Stimulated activated naive B cell treated with anti-CD40 and anti-IgM and Interleukin-4, amounts not matched to agents 10 μg/mL and 1 μg/mL and 100 μg/mL, for 72 hours (primary cell): ENCODE measurements at regions not wholly inside any gene's neighbourhood (a gene's known extent, or its start where the extent isn't known, plus 50 kb on each side); places are given as distances from the start of the nearest gene placed in this dataset.
A peak's percentile ranks its signal among the peaks of the same experiment; 100 is the strongest.
"Not testable (repeated sequence)": the region's sequence is repeated elsewhere in the genome, so short reads cannot be mapped to it uniquely, and the experiment has no call there.

Experiments
- ATAC-seq, 2 donors: fragments of 150-1000 bp; cut with Tn5 transposase; replicated peaks; 2 replicates each; pipeline ENCODE4 v1.10.0; 2021; ENCODE audit warnings: moderate library complexity in 1 of 2
- DNase-seq: peaks from one replicate; pipeline ENCODE4 v3.0.0; 2021
- H3K27ac Mint-ChIP-seq: one replicate; pipeline ENCODE4 v1.8.0; 2022; ENCODE audit warnings: mild to moderate bottlenecking, mixed read lengths
- H3K27me3 Mint-ChIP-seq, 2 donors: one replicate each; pipeline ENCODE4 v1.8.0; 2022; ENCODE audit warnings: mixed read lengths in 2 of 2
- H3K36me3 Mint-ChIP-seq, 2 donors: one replicate each; pipeline ENCODE4 v1.8.0; 2022; ENCODE audit warnings: mixed read lengths in 2 of 2, mild to moderate bottlenecking in 1 of 2
- H3K4me1 Mint-ChIP-seq, 2 donors: one replicate each; pipeline ENCODE4 v1.8.0; 2022; ENCODE audit warnings: mixed read lengths in 2 of 2, mild to moderate bottlenecking in 1 of 2
- H3K4me3 Mint-ChIP-seq, 2 donors: one replicate each; pipeline ENCODE4 v1.8.0; 2022; ENCODE audit warnings: mild to moderate bottlenecking in 2 of 2, mixed read lengths in 2 of 2, moderate library complexity in 1 of 2
- H3K9me3 Mint-ChIP-seq, 2 donors: one replicate each; pipeline ENCODE4 v1.8.0; 2022; ENCODE audit warnings: mixed read lengths in 2 of 2, mild to moderate bottlenecking in 1 of 2

- H3K9me3 Mint-ChIP-seq = no peaks in the 10 kb centered on the region
- no peak for DNase-seq
- H3K4me1 Mint-ChIP-seq = peaks cover under 1 to 2% of the 10 kb centered on the region in 2 donors
- no peak overlapping the region for H3K27ac Mint-ChIP-seq
- ATAC-seq = no peak
- H3K27me3 Mint-ChIP-seq = peaks cover 7 to 20% of the 10 kb centered on the region in 2 donors
- no peak overlapping the region for H3K4me3 Mint-ChIP-seq
- no peaks in the 10 kb centered on the region for H3K36me3 Mint-ChIP-seq
These were observed 179.7 kb downstream of the MREG start for GRCh38 chr2:215833531-215834162.

GRCh38 chr2:215832791-215833190, 180.6 kb downstream of the MREG start:
- Mint-ChIP-seq H3K36me3 (no peaks in the 10 kb centered on the region), H3K27me3 (peaks cover 7 to 15% of the 10 kb centered on the region in 2 donors), H3K9me3 (no peaks in the 10 kb centered on the region), H3K4me1 (peaks cover 3 to 6% of the 10 kb centered on the region in 2 donors), H3K27ac (no peak overlapping the region), H3K4me3 (no peak overlapping the region)
- ATAC-seq (no peak), DNase-seq (no peak)

GRCh38 chr2:215831296-215831913, 181.9 kb downstream of the MREG start:
- peaks cover 3 to 6% of the 10 kb centered on the region in 2 donors for H3K4me1 Mint-ChIP-seq
- no peak overlapping the region for H3K27ac Mint-ChIP-seq
- H3K36me3 Mint-ChIP-seq = no peaks in the 10 kb centered on the region
- ATAC-seq (no peak), DNase-seq (no peak)
- no peaks in the 10 kb centered on the region for H3K9me3 Mint-ChIP-seq
- H3K4me3 Mint-ChIP-seq = no peak overlapping the region
- peaks cover 7% of the 10 kb centered on the region in 2 donors for H3K27me3 Mint-ChIP-seq

- Mint-ChIP-seq H3K4me3 (no peak overlapping the region), H3K36me3 (no peaks in the 10 kb centered on the region), H3K4me1 (peaks cover 3 to 6% of the 10 kb centered on the region in 2 donors), H3K27me3 (no peaks in the 10 kb centered on the region), H3K27ac (no peak overlapping the region), H3K9me3 (no peaks in the 10 kb centered on the region)
- no peak for DNase-seq
- no peak for ATAC-seq
These were observed 183.0 kb downstream of the MREG start for GRCh38 chr2:215830304-215830703.

- Mint-ChIP-seq H3K4me3 (no peak overlapping the region), H3K9me3 (no peaks in the 10 kb centered on the region), H3K4me1 (peaks cover 3 to 6% of the 10 kb centered on the region in 2 donors), H3K27me3 (peaks cover 0 to 2% of the 10 kb centered on the region in 2 donors), H3K36me3 (no peaks in the 10 kb centered on the region), H3K27ac (no peak overlapping the region)
- ATAC-seq (no peak), DNase-seq (no peak)
These were observed 184.1 kb downstream of the MREG start for GRCh38 chr2:215829261-215829660.

GRCh38 chr2:215828528-215829184, 184.7 kb downstream of the MREG start:
- DNase-seq = peak; percentile 8
- H3K9me3 Mint-ChIP-seq = peaks cover 0 to 2% of the 10 kb centered on the region in 2 donors
- no peak overlapping the region for H3K4me3 Mint-ChIP-seq

GRCh38 chr2:215826838-215827441, 186.4 kb downstream of the MREG start:
- H3K4me1 Mint-ChIP-seq = peaks cover 3 to 6% of the 10 kb centered on the region in 2 donors
- no peak overlapping the region for H3K4me3 Mint-ChIP-seq
- ATAC-seq (no peak), DNase-seq (no peak)
- H3K27me3 Mint-ChIP-seq = peaks cover 7 to 22% of the 10 kb centered on the region in 2 donors
- no peak overlapping the region for H3K27ac Mint-ChIP-seq
- no peaks in the 10 kb centered on the region for H3K36me3 Mint-ChIP-seq
- H3K9me3 Mint-ChIP-seq = peaks cover 0 to 2% of the 10 kb centered on the region in 2 donors

More at GRCh38 chr2:215828528-215829184, 184.7 kb downstream of the MREG start:
- ATAC-seq = peak; percentile 82 to 86
- Mint-ChIP-seq H3K27me3 (peaks cover 0 to 8% of the 10 kb centered on the region in 2 donors), H3K36me3 (no peaks in the 10 kb centered on the region), H3K27ac (no peak overlapping the region), H3K4me1 (peaks cover 3 to 6% of the 10 kb centered on the region in 2 donors)

- no peak for ATAC-seq
- no peak overlapping the region for H3K27ac Mint-ChIP-seq
- H3K27me3 Mint-ChIP-seq = peaks cover 12 to 26% of the 10 kb centered on the region in 2 donors
- H3K4me3 Mint-ChIP-seq = no peak overlapping the region
- peaks cover 2 to 3% of the 10 kb centered on the region in 2 donors for H3K9me3 Mint-ChIP-seq
- DNase-seq = no peak
- no peaks in the 10 kb centered on the region for H3K36me3 Mint-ChIP-seq
- H3K4me1 Mint-ChIP-seq = peaks cover 3 to 6% of the 10 kb centered on the region in 2 donors
These were observed 187.0 kb downstream of the MREG start for GRCh38 chr2:215826376-215826775.

GRCh38 chr2:215825707-215826106, 187.6 kb downstream of the MREG start:
- peaks cover 0 to 3% of the 10 kb centered on the region in 2 donors for H3K36me3 Mint-ChIP-seq
- peaks cover 3 to 6% of the 10 kb centered on the region in 2 donors for H3K4me1 Mint-ChIP-seq
- H3K27ac Mint-ChIP-seq = no peak overlapping the region
- no peak for ATAC-seq
- no peak for DNase-seq
- no peak overlapping the region for H3K4me3 Mint-ChIP-seq
- H3K27me3 Mint-ChIP-seq = peaks cover 19 to 32% of the 10 kb centered on the region in 2 donors
- peaks cover 5 to 6% of the 10 kb centered on the region in 2 donors for H3K9me3 Mint-ChIP-seq

GRCh38 chr2:215821298-215821697, 192.1 kb downstream of the MREG start:
- not testable (repeated sequence) for H3K4me3 Mint-ChIP-seq

GRCh38 chr2:215819713-215820112, 193.6 kb downstream of the MREG start:
- not testable (repeated sequence) for H3K4me1 Mint-ChIP-seq, DNase-seq, H3K27ac Mint-ChIP-seq, H3K4me3 Mint-ChIP-seq, ATAC-seq
- H3K9me3 Mint-ChIP-seq = peaks cover 10 to 15% of the 10 kb centered on the region in 2 donors
- H3K36me3 Mint-ChIP-seq = peaks cover 0 to 13% of the 10 kb centered on the region in 2 donors
- H3K27me3 Mint-ChIP-seq = peaks cover 46 to 51% of the 10 kb centered on the region in 2 donors

More at GRCh38 chr2:215821298-215821697, 192.1 kb downstream of the MREG start:
- DNase-seq, ATAC-seq, H3K4me1 Mint-ChIP-seq, H3K27ac Mint-ChIP-seq: not testable (repeated sequence)
- Mint-ChIP-seq H3K9me3 (peaks cover 10 to 15% of the 10 kb centered on the region in 2 donors), H3K27me3 (peaks cover 46 to 51% of the 10 kb centered on the region in 2 donors), H3K36me3 (peaks cover 0 to 13% of the 10 kb centered on the region in 2 donors)

- ATAC-seq (no peak), DNase-seq (no peak)
- H3K36me3 Mint-ChIP-seq = peaks cover 0 to 13% of the 10 kb centered on the region in 2 donors
- H3K4me1 Mint-ChIP-seq = peaks cover 6 to 11% of the 10 kb centered on the region in 2 donors
- no peak overlapping the region for H3K4me3 Mint-ChIP-seq
- peaks cover 30 to 40% of the 10 kb centered on the region in 2 donors for H3K27me3 Mint-ChIP-seq
- no peak overlapping the region for H3K27ac Mint-ChIP-seq
- H3K9me3 Mint-ChIP-seq = peaks cover 9 to 15% of the 10 kb centered on the region in 2 donors
These were observed 196.3 kb downstream of the MREG start for GRCh38 chr2:215817046-215817445.

GRCh38 chr2:215816424-215816823, 196.9 kb downstream of the MREG start:
- Mint-ChIP-seq H3K36me3 (peaks cover 0 to 13% of the 10 kb centered on the region in 2 donors), H3K27me3 (peaks cover 26 to 34% of the 10 kb centered on the region in 2 donors), H3K4me3 (no peak overlapping the region), H3K4me1 (peaks cover 11 to 18% of the 10 kb centered on the region in 2 donors), H3K9me3 (peaks cover 8 to 14% of the 10 kb centered on the region in 2 donors), H3K27ac (no peak overlapping the region)
- no peak for ATAC-seq
- no peak for DNase-seq

- Mint-ChIP-seq H3K4me3 (no peak overlapping the region), H3K27me3 (peaks cover 22 to 29% of the 10 kb centered on the region in 2 donors), H3K36me3 (peaks cover 0 to 13% of the 10 kb centered on the region in 2 donors), H3K4me1 (peaks cover 15 to 22% of the 10 kb centered on the region in 2 donors), H3K27ac (no peak overlapping the region), H3K9me3 (peaks cover 7 to 12% of the 10 kb centered on the region in 2 donors)
- ATAC-seq (no peak), DNase-seq (no peak)
These were observed 197.4 kb downstream of the MREG start for GRCh38 chr2:215815960-215816359.
